SK-N-SH (cell line): ENCODE measurements at regions not wholly inside any gene's neighbourhood (a gene's known extent, or its start where the extent isn't known, plus 50 kb on each side); places are given as distances from the start of the nearest gene placed in this dataset.

Experiments
- CTCF ChIA-PET: fragments of 300-600, 350-600 bp; formaldehyde crosslinking; extraction: SDS; loops from one replicate; lab custom pipeline; 2021; lab: Yijun Ruan, JAX
- POLR2A ChIA-PET: fragments of 350-600 bp; sonication (Branson Sonifier 250); formaldehyde crosslinking; extraction: SDS; loops from one replicate; lab custom pipeline; 2020; ENCODE audit warnings: antibody characterized with exemption, inconsistent platforms; lab: Yijun Ruan, JAX
- DNase-seq: peaks from one replicate; pipeline ENCODE4 v3.0.0; 2012
- H2AFZ ChIP-seq: fragments of 200-600 bp; sonication (generic); 2 replicates; pipeline ENCODE4 v1.8.1; 2016; ENCODE audit warnings: antibody characterized with exemption, mild to moderate bottlenecking, low read depth
- H3F3A ChIP-seq: fragments of 200-600 bp; sonication (generic); replicated peaks from 2 replicates; pipeline ENCODE3; 2016; ENCODE audit warnings: antibody characterized with exemption, mild to moderate bottlenecking; ENCODE audit not compliant: insufficient read depth
- H3K27ac ChIP-seq, 2 experiments: fragments of 200-500 bp in 1 of 2; fragments of 200-600 bp in 1 of 2; sonication (Bioruptor generic) in 1 of 2; sonication (generic), shearing (Covaris generic) in 1 of 2; 2 replicates each; pipeline versions ENCODE4 v1.5.1 to v1.6.1; 2014 to 2016; ENCODE audit warnings: low read depth in 2 of 2, inconsistent platforms in 1 of 2, low read length in 1 of 2, mild to moderate bottlenecking in 1 of 2, mixed read lengths in 1 of 2
- H3K27me3 ChIP-seq: fragments of 200-600 bp; sonication (generic), shearing (Covaris generic); 2 replicates; pipeline ENCODE4 v1.6.1; 2016; ENCODE audit warnings: mixed run types; ENCODE audit not compliant: insufficient read depth
- H3K36me3 ChIP-seq, 2 experiments: fragments of 200-500 bp in 1 of 2; fragments of 200-600 bp in 1 of 2; sonication (Bioruptor generic) in 1 of 2; sonication (generic) in 1 of 2; replicated peaks in 1 of 2; 2 replicates each; pipeline versions ENCODE3 to v1.5.1; 2014 to 2016; ENCODE audit warnings: low read length in 1 of 2, mild to moderate bottlenecking in 1 of 2; ENCODE audit not compliant: insufficient read depth in 2 of 2, control insufficient read depth in 1 of 2
- H3K4me1 ChIP-seq, 2 experiments: fragments of 200-500 bp in 1 of 2; fragments of 200-600 bp in 1 of 2; sonication (Bioruptor generic) in 1 of 2; sonication (generic), shearing (Covaris generic) in 1 of 2; 2 replicates each; pipeline versions ENCODE4 v1.5.1 to v1.6.1; 2014 to 2016; ENCODE audit warnings: low read depth in 1 of 2, low read length in 1 of 2, mixed run types in 1 of 2; ENCODE audit not compliant: insufficient read depth in 2 of 2, control insufficient read depth in 1 of 2
- H3K4me2 ChIP-seq: fragments of 200-600 bp; sonication (generic), shearing (Covaris generic); 2 replicates; pipeline ENCODE4 v1.6.1; 2017; ENCODE audit warnings: mixed run types
- H3K4me3 ChIP-seq, 2 experiments: fragments of 200-500 bp in 1 of 2; fragments of 200-600 bp in 1 of 2; sonication (Bioruptor generic) in 1 of 2; sonication (generic), shearing (Covaris generic) in 1 of 2; 2 replicates each; pipeline versions ENCODE4 v1.5.1 to v1.8.1; 2014 to 2016; ENCODE audit warnings: low read depth in 2 of 2, inconsistent platforms in 1 of 2, low read length in 1 of 2, mild to moderate bottlenecking in 1 of 2, mixed read lengths in 1 of 2, moderate library complexity in 1 of 2
- H3K79me2 ChIP-seq: fragments of 200-600 bp; sonication (generic); 2 replicates; pipeline ENCODE4 v1.8.1; 2017; ENCODE audit warnings: mild to moderate bottlenecking; ENCODE audit not compliant: insufficient read depth
- H3K9ac ChIP-seq: fragments of 200-600 bp; sonication (generic); 2 replicates; pipeline ENCODE4 v1.6.1; 2017; ENCODE audit warnings: mixed run types
- H3K9me2 ChIP-seq: fragments of 200-600 bp; sonication (generic); 2 replicates; pipeline ENCODE4 v1.6.1; 2017; ENCODE audit warnings: mixed run types
- H3K9me3 ChIP-seq: fragments of 200-600 bp; sonication (generic); 2 replicates; pipeline ENCODE4 v1.6.1; 2017; ENCODE audit warnings: mixed run types, mild to moderate bottlenecking, moderate library complexity
- H4K20me1 ChIP-seq: fragments of 200-600 bp; sonication (generic); 2 replicates; pipeline ENCODE4 v1.6.1; 2017; ENCODE audit warnings: mild to moderate bottlenecking, mixed run types; ENCODE audit not compliant: insufficient read depth
- EP300 ChIP-seq, 2 experiments: IDR thresholded peaks; 2 replicates each; pipeline versions ENCODE4 v1.4.0 to v1.6.1; 2012; ENCODE audit warnings: borderline replicate concordance in 1 of 2, low read depth in 1 of 2, low read length in 1 of 2
- EZH2phosphoT487 ChIP-seq: fragments of 200-600 bp; sonication (generic); IDR thresholded peaks from 2 replicates; pipeline ENCODE4 v1.6.1; 2017; ENCODE audit warnings: low read depth, mixed run types, mild to moderate bottlenecking, antibody characterized with exemption, moderate library complexity, borderline replicate concordance
- FOXJ3 ChIP-seq: sonication (generic); formaldehyde crosslinking; IDR thresholded peaks from 2 replicates; pipeline ENCODE4 v1.5.1; 2020; ENCODE audit warnings: mild to moderate bottlenecking, missing genetic modification reagents
- FOXM1 ChIP-seq: IDR thresholded peaks from 2 replicates; pipeline ENCODE4 v1.4.0; 2012; ENCODE audit warnings: low read depth, mild to moderate bottlenecking
- MEF2A ChIP-seq: IDR thresholded peaks from 2 replicates; pipeline ENCODE4 v1.4.0; 2012; ENCODE audit warnings: low read depth, borderline replicate concordance
- NFIC ChIP-seq: IDR thresholded peaks from 2 replicates; pipeline ENCODE4 v1.4.0; 2012; ENCODE audit warnings: borderline replicate concordance
- RCOR1 ChIP-seq: fragments of 150-350 bp; IDR thresholded peaks from 2 replicates; pipeline ENCODE4 v1.6.1; 2017; ENCODE audit warnings: antibody characterized with exemption, low read length
- TEAD4 ChIP-seq: IDR thresholded peaks from 2 replicates; pipeline ENCODE4 v1.4.0; 2012; ENCODE audit warnings: mild to moderate bottlenecking, borderline replicate concordance; ENCODE audit not compliant: insufficient read depth
- YY1 ChIP-seq: IDR thresholded peaks from 2 replicates; pipeline ENCODE4 v1.4.0; 2012; ENCODE audit warnings: low read depth, mild to moderate bottlenecking
- WGBS: methylation state at CpG from one replicate; pipeline ENCODE4 v1.1.6; 2017; ENCODE audit warnings: low lambda C conversion rate; 5-methylcytosine and 5-hydroxymethylcytosine counted together
- TF ChIP-seq, protein P1 (sequence below): IDR thresholded peaks from 2 replicates; pipeline ENCODE4 v1.4.0; 2012; ENCODE audit warnings: low read depth, borderline replicate concordance
- TF ChIP-seq, protein P2 (sequence below): fragments of 150-350 bp; IDR thresholded peaks from 2 replicates; pipeline ENCODE4 v1.6.1; 2017; ENCODE audit warnings: antibody characterized with exemption, low read length, low read depth, borderline replicate concordance
- TF ChIP-seq, protein P3 (sequence below): IDR thresholded peaks from 2 replicates; pipeline ENCODE4; 2012
- TF ChIP-seq, protein P4 (sequence below): fragments of 150-350 bp; IDR thresholded peaks from 2 replicates; pipeline ENCODE4 v1.6.1; 2016; ENCODE audit warnings: mild to moderate bottlenecking, low read depth, low read length
- TF ChIP-seq, protein P5 (sequence below): IDR thresholded peaks from 2 replicates; pipeline ENCODE4 v1.4.0; 2012; ENCODE audit warnings: low read depth, borderline replicate concordance

GRCh38 chr7:69526570-69526969, 71.7 kb upstream of the AUTS2 start:
- DNase-seq: no peak
- Histone ChIP-seq H4K20me1 (no peaks in the 10 kb centered on the region), H3K36me3 (no peaks in the 10 kb centered on the region), H3K4me2 (no peak overlapping the region), H3K9me3 (no peaks in the 10 kb centered on the region), H3K9ac (no peak overlapping the region), H3K4me3 (no peak overlapping the region), H3K9me2 (0 out of 2 replicates have a peak, but pooled peaks cover 3% of the 10 kb centered on the region), H3F3A (peaks cover 3% of the 10 kb centered on the region), H3K27ac (no peak overlapping the region), H3K79me2 (no peaks in the 10 kb centered on the region), H2AFZ (0 out of 2 replicates have a peak overlapping the region, but pooled peaks have one; percentile 14), H3K27me3 (no peaks in the 10 kb centered on the region; the same call in none of the 2 replicates), H3K4me1 (peaks cover 0 to 16% of the 10 kb centered on the region in 2 experiments; a peak in 1 of 4 replicates)
- WGBS: 63% methylated on average over 5 of the region's 5 CpGs
- ChIA-PET CTCF (interaction anchor here (0.8 to 1.7 kb wide), 4 partner anchors 9 to 21 kb away, joined by 3 to 5 read pairs (median 4); no protein-coding TSS in a partner anchor), POLR2A (no interaction called here)
- TF ChIP-seq EZH2phosphoT487 (no peak), FOXJ3 (no peak), EP300 (IDR thresholded peaks at IDR 0.05; ENCODE audit: borderline replicate concordance in 1 of 2, low read depth in 1 of 2, low read length in 1 of 2) (no peak), FOXM1 (no peak), YY1 (no peak), MEF2A (no peak), RCOR1 (no peak), TEAD4 (no peak), NFIC (no peak)
- TF ChIP-seq, protein P1, sequence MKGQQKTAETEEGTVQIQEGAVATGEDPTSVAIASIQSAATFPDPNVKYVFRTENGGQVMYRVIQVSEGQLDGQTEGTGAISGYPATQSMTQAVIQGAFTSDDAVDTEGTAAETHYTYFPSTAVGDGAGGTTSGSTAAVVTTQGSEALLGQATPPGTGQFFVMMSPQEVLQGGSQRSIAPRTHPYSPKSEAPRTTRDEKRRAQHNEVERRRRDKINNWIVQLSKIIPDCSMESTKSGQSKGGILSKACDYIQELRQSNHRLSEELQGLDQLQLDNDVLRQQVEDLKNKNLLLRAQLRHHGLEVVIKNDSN: no peak
- TF ChIP-seq, protein P2, sequence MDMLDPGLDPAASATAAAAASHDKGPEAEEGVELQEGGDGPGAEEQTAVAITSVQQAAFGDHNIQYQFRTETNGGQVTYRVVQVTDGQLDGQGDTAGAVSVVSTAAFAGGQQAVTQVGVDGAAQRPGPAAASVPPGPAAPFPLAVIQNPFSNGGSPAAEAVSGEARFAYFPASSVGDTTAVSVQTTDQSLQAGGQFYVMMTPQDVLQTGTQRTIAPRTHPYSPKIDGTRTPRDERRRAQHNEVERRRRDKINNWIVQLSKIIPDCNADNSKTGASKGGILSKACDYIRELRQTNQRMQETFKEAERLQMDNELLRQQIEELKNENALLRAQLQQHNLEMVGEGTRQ: no peak
- TF ChIP-seq, protein P3, sequence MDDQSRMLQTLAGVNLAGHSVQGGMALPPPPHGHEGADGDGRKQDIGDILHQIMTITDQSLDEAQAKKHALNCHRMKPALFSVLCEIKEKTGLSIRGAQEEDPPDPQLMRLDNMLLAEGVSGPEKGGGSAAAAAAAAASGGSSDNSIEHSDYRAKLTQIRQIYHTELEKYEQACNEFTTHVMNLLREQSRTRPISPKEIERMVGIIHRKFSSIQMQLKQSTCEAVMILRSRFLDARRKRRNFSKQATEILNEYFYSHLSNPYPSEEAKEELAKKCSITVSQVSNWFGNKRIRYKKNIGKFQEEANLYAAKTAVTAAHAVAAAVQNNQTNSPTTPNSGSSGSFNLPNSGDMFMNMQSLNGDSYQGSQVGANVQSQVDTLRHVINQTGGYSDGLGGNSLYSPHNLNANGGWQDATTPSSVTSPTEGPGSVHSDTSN: no peak
- TF ChIP-seq, protein P4, sequence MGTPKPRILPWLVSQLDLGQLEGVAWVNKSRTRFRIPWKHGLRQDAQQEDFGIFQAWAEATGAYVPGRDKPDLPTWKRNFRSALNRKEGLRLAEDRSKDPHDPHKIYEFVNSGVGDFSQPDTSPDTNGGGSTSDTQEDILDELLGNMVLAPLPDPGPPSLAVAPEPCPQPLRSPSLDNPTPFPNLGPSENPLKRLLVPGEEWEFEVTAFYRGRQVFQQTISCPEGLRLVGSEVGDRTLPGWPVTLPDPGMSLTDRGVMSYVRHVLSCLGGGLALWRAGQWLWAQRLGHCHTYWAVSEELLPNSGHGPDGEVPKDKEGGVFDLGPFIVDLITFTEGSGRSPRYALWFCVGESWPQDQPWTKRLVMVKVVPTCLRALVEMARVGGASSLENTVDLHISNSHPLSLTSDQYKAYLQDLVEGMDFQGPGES: no peak
- TF ChIP-seq, protein P5, sequence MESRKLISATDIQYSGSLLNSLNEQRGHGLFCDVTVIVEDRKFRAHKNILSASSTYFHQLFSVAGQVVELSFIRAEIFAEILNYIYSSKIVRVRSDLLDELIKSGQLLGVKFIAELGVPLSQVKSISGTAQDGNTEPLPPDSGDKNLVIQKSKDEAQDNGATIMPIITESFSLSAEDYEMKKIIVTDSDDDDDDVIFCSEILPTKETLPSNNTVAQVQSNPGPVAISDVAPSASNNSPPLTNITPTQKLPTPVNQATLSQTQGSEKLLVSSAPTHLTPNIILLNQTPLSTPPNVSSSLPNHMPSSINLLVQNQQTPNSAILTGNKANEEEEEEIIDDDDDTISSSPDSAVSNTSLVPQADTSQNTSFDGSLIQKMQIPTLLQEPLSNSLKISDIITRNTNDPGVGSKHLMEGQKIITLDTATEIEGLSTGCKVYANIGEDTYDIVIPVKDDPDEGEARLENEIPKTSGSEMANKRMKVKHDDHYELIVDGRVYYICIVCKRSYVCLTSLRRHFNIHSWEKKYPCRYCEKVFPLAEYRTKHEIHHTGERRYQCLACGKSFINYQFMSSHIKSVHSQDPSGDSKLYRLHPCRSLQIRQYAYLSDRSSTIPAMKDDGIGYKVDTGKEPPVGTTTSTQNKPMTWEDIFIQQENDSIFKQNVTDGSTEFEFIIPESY: no peak
